HCT116 (cell line): ENCODE measurements at regions not wholly inside any gene's neighbourhood (a gene's known extent, or its start where the extent isn't known, plus 50 kb on each side); places are given as distances from the start of the nearest gene placed in this dataset.

Experiments
- CEBPB ChIP-seq: IDR thresholded peaks from 2 replicates; pipeline ENCODE4 v1.6.1; 2012; ENCODE audit warnings: low read depth
- EZH2 ChIP-seq: fragments of 200-600 bp; sonication (generic); IDR thresholded peaks from 2 replicates; pipeline ENCODE4 v1.6.1; 2017; ENCODE audit warnings: antibody characterized with exemption, mixed run types
- JUND ChIP-seq: IDR thresholded peaks from 2 replicates; pipeline ENCODE4 v1.6.1; 2012
- MAX ChIP-seq: IDR thresholded peaks from 2 replicates; pipeline ENCODE4 v1.6.1; 2012
- POLR2A ChIP-seq: IDR thresholded peaks from 2 replicates; pipeline ENCODE4 v1.7.0; 2011; ENCODE audit warnings: borderline replicate concordance; ENCODE audit not compliant: insufficient read depth, insufficient read length; ENCODE audit errors: extremely low read depth
- RAD21 ChIP-seq: IDR thresholded peaks from 2 replicates; pipeline ENCODE4 v1.6.1; 2012; ENCODE audit warnings: low read depth, mild to moderate bottlenecking
- SP1 ChIP-seq: IDR thresholded peaks from 2 replicates; pipeline ENCODE4 v1.6.1; 2012; ENCODE audit warnings: low read depth
- TCF7L2 ChIP-seq: IDR thresholded peaks from 2 replicates; pipeline ENCODE4 v1.7.0; 2011; ENCODE audit warnings: borderline replicate concordance, inconsistent platforms; ENCODE audit not compliant: insufficient read depth, insufficient read length; ENCODE audit errors: extremely low read depth
- ZNF274 ChIP-seq: fragments of 200-500 bp; sonication (Bioruptor generic); IDR thresholded peaks from 2 replicates; pipeline ENCODE4 v1.6.1; 2014; ENCODE audit warnings: mild to moderate bottlenecking, low read depth, low read length, inconsistent platforms
- TF ChIP-seq, protein P1 (sequence below), 3 experiments: fragments of 200-600 bp in 1 of 3; sonication (generic) in 1 of 3; IDR thresholded peaks in 2 of 3; conservative IDR thresholded peaks in 1 of 3; 2 replicates each; pipeline ENCODE4 v1.5.1; 2012 to 2017; ENCODE audit warnings: low read depth in 2 of 3, low read length in 2 of 3, antibody characterized with exemption in 1 of 3, borderline replicate concordance in 1 of 3, control low read depth in 1 of 3, mild to moderate bottlenecking in 1 of 3, mixed read lengths in 1 of 3, mixed run types in 1 of 3, moderate library complexity in 1 of 3; ENCODE audit not compliant: insufficient read depth in 1 of 3

GRCh38 chr10:4678023-4678950 lies 147.7 kb upstream of the AKR1E2 start:
- TF ChIP-seq, protein P1, sequence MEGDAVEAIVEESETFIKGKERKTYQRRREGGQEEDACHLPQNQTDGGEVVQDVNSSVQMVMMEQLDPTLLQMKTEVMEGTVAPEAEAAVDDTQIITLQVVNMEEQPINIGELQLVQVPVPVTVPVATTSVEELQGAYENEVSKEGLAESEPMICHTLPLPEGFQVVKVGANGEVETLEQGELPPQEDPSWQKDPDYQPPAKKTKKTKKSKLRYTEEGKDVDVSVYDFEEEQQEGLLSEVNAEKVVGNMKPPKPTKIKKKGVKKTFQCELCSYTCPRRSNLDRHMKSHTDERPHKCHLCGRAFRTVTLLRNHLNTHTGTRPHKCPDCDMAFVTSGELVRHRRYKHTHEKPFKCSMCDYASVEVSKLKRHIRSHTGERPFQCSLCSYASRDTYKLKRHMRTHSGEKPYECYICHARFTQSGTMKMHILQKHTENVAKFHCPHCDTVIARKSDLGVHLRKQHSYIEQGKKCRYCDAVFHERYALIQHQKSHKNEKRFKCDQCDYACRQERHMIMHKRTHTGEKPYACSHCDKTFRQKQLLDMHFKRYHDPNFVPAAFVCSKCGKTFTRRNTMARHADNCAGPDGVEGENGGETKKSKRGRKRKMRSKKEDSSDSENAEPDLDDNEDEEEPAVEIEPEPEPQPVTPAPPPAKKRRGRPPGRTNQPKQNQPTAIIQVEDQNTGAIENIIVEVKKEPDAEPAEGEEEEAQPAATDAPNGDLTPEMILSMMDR (IDR thresholded peaks at IDR 0.05 in 2 of 3, conservative IDR thresholded peaks at IDR 0.05 in 1 of 3; ENCODE audit: borderline replicate concordance in 1 of 3, insufficient read depth in 1 of 3, low read depth in 2 of 3, low read length in 2 of 3) = no peak
- TF ChIP-seq CEBPB (no peak), ZNF274 (no peak), MAX (no peak), EZH2 (no peak), POLR2A (no peak), RAD21 (no peak), JUND (no peak), SP1 (no peak), TCF7L2 (peak; percentile 49)
